ENCODE measurements at regions not wholly inside any gene's neighbourhood (a gene's known extent, or its start where the extent isn't known, plus 50 kb on each side); places are given as distances from the start of the nearest gene placed in this dataset.

DNA sequence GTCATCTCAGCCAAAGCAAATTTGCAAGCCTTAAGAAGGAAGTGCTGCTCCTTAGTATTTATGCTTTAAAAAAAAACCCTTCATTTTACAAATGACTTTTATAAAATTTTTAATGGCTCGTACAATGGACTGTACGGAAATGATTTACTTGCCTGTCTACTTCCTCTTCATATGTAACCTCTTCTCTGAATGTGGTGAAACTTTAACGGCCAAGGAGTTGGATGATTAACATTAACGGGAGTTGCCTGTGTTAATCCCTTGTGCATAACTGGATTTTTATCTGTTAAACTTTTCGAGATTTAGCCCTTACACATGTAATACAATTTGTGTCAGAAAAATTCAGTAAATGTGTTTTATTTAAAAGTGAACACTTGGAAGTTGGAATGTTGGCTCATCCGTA lies 429.4 kb downstream of the TBC1D4 start:
- DNase-seq (ENCODE audit: low read depth) = no peak

DNA sequence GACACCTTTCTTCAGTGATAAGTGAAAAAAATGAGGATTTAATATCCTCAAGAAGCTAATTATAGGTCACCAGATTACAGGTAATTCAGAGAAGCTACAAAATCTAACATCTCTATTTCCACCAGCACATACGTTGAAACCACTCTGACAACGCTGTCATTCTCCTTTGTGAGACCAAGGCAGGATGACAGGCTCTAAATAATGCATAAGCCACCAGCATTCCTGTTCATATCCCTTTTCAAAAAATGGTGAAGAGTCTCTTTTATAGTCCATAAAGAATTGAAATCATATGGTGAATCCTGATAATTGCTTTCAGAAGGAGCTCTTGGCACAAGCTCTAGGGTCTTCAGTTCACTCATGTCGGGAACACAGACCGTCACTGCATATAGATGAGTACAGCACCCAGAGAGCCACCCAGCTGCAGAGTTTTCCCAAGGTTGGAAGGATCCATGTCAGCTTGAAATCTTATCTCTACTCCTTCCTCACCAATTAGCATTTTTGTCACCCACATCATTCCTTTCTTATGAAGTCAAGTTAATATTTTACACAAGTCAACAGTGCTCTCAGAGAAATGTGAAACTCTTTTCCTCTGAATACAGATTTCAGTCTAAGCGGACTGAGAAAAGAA lies 431.4 kb downstream of the TBC1D4 start:
- DNase-seq (ENCODE audit: low read depth) = peak; percentile 40

DNA sequence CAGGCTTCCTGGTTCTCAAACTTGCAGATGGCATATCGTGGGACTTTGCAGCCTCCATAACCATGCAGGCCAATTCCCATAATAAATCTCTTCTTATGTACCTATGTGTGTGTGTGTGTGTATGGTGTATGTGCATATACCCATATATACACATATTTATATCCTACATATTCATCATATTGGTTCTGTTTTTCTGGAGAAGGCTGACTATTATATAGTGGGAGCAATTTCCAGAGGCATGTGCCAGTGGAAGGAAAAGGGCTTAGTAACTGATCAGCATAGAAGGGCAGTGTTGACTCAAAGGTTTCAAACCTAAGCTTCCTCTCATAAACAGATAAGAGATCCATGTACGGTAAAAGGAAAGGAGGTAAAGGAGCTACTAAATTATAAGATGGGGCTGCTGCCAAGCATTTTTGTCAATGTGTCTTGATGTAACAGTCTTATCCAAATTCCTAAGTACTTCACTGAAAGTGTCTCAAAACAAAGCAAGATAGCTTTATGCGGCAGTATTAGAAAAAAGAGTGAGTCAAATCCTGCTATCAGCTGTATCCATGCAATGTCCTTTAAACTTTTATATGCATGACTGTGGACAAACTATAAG lies 432.1 kb downstream of the TBC1D4 start:
- DNase-seq (ENCODE audit: low read depth) = no peak

DNA sequence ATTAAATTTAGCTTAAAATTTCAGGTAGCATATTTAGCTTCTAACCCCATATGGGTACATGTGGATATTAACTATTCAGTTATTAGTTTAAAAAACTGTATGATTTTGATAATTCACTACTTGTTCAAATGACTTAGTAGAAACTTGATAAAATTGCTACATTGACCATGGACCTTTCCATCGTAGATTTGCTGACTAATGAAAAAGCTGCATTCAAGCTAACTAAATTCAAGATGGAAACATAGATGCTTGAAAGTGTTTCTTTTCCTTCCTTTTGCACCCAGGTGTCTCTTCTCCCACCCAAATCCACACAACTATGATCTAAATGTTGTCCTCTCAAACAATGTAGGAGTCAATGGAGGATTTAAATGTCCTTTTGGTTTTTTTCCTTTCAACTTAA lies 439.2 kb downstream of the TBC1D4 start:
- no peak for DNase-seq (ENCODE audit: low read depth)

DNA sequence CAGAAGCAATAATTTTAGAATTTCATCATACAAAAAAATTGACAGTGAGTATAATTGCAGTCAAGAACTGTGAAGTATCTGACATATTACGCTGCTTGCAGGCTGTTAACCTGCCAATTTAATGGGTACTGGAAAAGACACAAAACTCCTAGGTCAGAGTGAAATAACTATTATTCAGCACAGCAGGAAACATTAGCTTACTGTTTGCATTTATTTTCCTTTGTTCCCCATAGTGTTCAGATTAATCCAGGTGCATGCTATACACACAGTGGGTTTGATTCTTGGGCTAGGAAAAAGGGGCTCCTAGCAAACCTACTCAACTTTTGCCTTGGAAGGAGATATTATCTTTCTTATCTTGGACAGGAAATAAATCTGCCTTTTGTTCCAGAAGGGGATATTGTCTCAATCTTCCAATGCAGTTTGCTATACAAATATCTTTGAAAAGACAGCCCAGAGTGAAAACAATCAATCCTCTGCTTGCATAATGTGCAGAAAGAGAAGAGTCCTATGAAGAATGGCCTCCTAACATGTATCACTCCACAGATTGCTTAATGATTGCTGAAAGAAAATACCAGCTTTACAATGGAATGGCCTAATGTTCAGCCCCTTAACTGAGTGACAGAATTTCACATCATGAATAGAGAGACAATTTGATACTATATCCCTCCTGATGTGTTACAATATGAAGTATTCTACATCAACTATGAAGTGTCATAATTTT lies 443.4 kb downstream of the TBC1D4 start:
- no peak for DNase-seq (ENCODE audit: low read depth)

DNA sequence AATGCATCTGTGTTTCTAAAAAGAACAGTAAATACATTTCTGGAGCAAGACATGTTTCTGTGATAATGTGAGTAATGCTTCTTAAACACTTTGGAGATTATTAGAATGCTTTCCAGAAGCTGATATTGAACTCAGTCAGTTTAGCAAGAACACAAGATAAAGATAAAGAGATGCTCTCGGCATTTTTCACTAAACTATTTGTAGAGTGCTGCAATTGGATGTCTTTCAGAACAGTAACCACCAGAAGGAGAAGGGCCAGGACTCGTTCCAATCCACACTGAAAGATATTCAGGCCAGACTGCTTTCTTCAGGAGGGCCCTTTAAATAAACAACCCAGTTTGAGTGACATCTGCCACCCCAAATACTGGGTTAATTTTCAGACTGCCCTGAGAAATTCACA lies 456.0 kb downstream of the TBC1D4 start:
- no peak for DNase-seq (ENCODE audit: low read depth)

DNA sequence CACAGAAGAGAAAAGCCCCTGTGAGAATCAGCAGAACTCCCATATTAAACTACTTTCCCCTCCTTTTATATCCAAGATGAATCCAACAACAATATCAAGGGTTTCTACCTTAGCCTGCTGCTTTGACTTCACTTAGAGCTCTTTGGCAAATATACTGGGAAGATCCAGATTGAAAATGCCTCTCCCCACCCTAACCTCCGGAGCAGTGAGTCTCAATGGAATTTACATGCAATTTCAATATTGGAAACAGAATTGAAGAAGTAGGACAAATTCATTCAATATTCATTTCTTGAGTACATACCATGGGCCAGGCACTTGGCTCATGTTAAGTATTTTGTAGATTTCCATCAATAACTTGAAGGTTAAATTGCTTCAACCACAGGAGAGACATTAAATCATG lies 457.4 kb downstream of the TBC1D4 start:
- no peak for DNase-seq (ENCODE audit: low read depth)

DNA sequence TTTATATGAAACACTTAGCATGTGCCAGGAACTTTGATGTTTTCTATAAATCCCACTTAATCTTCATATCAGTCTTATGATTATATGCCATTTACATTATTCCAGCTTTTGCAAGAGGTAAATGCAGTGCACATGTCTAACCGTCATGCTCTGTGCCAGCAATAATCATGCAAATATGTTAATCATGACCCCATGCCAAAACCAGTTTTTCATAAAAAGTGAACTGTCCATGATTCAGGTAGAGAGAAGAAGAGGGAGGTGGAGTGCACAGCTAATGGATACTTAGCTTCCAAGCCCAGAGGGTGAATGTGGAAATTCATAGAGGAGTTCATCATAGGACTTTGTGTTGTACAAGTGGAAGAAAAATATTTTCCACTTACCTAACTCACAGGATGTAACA lies 458.4 kb downstream of the TBC1D4 start:
- no peak for DNase-seq (ENCODE audit: low read depth)

DNA sequence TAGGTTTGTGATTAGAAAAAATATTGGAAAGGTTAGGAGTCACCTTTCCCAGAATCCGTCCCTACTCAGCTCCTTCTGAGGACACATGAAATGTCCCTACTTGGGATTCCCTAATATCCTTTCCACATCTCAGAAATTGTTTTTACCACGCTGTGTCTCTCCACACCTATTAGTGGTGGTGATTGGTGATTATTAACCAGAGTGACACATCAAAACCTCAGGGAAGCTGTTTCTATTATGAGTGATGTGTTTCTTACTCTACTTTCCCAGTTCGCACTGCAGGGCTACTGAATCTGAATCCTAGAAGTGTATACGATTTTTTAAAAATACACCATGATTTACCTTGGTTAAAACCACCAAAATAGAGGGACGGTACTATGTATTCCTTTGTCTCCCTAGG lies 460.8 kb downstream of the TBC1D4 start:
- DNase-seq (ENCODE audit: low read depth) = no peak

DNA sequence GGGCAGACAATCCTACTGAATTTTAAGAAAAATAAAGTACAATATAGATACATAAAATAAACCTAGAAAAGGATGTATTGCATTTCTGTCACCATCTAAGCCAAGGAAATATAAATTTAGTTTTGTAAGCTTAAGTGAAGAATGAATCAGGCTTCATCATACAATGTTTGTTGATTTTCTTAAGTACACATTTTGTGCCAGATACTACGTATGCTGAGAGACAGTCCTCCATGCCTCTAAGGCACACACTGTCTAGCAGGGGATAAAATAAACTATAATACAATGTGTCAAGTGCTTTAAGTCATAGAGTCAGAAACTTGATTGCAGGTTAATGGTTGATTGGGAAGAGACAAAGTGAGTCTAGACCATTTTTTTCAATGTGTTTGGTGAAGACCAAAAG lies 465.7 kb downstream of the TBC1D4 start:
- DNase-seq (ENCODE audit: low read depth) = no peak

DNA sequence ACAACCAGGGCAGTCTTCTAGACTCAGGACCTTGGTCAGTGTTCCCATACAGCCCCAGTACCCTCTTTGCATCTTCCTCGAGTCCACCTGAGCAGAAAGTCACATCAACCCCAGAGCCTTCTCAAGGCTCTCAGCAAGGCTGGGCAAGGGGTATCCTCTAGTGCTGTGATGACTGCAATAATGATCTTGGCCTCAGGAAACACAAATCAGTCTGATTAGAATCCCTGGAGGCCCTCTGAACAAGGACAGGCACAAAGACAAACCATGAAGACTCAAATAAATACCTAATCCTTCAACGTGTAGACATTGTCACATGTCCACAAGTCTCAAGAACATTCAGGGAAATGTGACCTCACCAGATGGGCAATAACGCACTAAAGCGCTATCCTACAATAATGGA lies 468.2 kb downstream of the TBC1D4 start:
- DNase-seq (ENCODE audit: low read depth) = no peak

DNA sequence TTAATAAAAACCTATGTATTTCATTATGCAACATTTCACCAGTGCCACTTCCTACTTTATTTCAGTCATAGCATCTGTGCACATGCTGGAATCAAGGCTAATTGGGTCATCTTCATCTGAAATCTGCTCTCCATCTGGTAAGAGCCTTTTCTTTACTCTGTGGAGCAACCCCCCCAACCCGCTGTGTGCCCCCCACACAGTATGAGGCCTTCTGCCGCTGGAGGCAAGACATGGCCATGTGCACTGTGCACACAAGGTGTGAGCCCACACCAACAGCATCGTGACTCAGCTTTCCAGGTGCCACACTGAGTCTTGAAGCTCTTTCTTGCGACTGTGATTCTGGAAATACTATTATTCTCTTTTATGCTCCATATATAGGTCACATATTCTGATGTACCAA lies 471.0 kb downstream of the TBC1D4 start:
- no peak for DNase-seq (ENCODE audit: low read depth)

DNA sequence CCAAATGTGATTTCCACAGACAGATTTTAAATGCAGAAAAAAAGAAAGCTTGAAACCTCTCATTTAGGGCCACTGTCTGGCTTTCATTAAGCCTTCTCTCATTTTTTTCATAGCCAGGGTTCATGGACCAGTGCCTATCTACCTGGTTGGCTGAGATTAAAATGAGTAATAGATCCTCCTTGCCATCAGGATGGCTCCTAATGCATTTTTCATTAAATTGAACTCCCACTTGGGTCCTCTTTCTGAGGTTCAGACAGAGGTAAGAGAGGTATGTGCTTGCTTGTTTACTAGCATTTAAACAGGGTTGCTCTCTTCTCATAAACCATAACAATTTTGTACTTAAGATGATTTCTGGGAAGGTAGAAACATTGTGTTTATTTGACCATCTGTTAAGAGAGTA lies 473.0 kb downstream of the TBC1D4 start:
- no peak for DNase-seq (ENCODE audit: low read depth)

DNA sequence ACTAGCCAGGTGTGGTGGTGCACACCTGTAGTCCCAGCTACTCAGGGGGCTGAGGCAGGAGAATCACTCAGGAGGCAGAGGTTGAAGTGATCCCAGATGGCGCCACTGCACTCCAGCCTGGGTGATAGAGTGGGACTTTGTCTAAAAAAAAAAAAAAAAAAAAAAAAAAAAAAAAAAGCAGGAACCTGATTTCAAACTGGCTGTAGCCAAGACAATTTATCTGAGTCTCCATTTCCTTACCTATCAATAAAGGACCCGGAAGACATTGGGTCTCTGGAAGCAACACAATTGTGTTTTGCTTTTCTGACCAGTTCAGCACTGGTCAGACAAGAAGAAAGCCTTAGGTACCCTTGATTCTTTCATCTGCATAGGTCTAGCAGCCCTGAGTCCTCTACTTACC lies 491.0 kb downstream of the TBC1D4 start:
- DNase-seq (ENCODE audit: low read depth) = no peak

DNA sequence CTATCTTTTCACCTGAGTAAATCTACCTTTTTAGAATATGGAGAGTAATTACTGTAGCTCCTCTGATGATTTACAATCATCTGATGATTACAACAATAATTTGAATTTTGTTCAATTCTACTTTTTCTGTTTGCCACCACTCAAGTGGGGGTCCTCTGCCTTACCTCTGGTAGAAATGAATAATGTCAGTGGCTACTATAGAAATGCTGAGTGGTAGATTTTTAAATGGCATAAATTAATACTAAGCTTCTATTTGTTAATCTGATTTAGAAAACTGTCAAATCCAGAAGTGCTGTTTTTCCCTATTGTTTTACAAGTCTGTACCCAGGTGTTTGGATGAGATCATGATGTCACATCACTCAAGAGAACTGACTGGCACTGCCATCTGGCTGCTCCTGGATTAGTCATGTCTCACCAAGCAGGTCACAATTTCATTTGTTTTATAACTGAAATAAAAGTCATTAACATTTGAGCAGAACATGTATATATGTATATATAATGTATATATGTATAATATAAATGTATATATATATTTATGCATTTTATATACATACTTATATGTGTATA lies 494.8 kb downstream of the TBC1D4 start:
- no peak for DNase-seq (ENCODE audit: low read depth)

DNA sequence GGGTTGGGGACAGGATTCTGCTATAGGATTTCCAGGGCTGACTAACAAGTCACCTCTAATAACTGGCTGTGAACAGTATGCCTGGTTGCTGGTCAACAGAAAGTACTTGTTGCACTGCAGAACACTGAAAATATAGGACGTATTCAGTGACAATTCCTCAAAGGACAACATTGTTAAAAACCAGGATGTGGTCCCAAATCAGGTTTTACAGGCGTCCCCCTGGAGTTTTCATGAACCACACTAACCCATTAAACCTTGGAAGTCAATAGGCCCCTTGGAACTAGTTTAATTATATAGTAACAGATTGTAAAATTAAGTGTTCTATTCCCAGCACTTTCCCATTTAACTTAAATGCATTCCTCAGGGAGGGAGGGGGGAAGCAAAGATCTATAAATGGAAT lies 495.4 kb downstream of the TBC1D4 start:
- DNase-seq (ENCODE audit: low read depth) = no peak

DNA sequence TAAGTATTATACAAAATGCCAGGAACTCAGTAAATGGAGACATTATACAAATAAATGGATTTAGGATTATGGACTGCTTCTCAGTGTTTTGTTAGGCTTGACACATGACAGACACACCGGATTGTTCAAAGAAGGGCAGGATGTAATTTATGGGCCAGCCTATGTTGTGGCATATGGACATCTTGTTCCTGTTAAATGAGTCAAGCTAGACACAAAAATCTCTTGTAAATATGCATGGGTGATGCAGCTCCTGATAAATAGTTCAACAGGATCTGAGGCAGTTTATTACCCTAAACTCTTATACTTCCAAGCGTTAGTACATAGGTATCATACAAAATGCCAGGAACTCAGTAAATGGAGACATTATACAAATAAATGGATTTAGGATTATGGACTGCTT lies 502.3 kb downstream of the TBC1D4 start:
- no peak for DNase-seq (ENCODE audit: low read depth)

DNA sequence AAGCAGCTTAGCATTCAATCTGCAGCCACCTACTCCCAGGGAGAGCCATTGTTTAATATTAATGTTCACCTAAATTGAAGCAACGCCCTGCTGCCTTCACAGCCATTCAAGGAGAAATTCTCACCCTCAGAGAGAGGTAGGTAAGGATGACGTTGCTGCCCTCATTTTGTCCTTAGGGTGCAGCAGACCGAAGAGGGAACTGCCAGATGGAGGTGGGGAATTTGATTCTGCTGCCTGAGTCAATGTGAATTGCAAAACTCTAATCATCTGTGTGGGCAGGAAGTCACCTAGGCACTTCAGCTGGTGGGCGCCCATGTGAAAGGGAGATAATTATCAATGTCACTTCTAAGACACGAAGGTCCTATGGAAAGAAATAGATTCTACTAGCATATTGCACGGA lies 503.4 kb downstream of the TBC1D4 start:
- DNase-seq (ENCODE audit: low read depth) = no peak

DNA sequence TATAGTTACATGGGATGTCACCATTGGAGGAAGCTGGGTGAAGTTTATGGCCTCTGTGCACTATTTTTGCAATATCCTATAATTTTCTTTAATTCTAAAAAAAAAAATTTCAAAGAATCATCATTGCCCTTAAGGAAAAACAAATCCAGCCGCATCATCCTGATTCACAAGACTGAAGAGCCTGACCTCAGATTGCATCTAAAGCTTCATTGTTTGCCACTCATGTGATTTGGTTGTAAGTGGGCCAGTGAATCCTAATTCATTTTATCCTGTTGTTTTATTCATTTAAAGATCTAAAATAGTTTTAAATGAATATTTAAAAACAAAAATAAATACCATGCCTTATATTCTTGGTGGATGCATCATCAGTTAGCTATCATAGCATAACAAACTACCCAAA lies 504.5 kb downstream of the TBC1D4 start:
- no peak for DNase-seq (ENCODE audit: low read depth)

DNA sequence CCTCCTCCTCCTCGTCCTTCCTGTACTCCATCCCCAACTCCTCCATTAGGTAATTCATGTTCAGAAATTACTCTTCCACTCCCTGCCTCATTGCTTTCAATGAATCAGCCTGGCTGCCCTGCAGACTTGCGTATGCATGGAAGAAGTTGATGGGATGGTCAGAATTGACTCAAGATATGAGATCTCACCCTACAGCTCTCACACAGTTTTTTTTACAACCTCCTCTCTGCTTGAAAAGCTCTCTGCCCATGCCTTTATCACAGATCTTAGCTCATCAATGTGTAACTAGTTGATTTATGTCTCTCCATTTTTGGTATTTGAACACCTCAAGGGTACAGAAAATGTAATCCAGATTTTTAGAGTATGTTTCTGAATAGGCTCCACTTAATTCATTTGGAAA lies 506.9 kb downstream of the TBC1D4 start:
- DNase-seq (ENCODE audit: low read depth) = no peak

DNA sequence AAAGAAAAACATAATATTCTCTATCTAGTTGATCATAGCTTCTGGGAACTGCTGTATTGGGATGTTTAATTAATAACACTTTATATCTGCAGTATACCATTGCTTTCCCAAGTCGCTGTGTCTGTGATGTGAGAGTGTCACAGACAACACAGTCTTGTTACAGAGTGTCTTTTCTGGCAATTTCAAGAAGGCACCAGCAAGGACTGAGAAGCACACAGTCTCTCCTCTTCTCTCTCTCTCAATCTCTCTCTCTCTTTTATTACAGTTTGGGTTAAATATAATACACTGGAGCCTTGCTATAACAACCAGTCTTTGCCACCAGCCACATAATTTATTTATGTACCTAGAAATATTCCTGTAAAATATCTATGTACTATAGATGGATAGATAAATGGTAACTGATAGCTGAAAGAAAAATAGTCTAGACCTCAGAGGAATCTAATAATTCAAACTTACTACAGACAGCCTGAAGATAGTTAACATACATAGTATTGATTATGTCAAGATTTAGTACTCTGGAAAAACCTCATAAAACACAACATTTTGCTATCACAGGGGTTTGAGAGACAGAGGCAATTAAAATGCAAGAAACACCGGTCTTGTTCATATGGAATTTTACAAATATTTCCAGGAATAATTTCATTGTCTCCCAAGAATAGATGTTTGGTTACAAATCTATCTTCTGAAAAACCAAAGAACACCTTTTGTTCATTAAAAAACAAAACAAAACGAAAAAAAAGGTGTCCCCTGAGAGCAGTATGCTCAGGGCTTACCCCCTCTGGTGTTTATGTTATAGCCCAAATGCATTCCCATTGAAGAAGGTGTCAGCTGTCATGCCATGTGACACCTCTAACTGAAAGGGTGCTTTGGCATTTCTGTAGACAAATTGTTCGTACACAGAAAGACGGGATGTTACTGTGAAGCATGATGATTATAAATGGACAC lies 507.8 kb downstream of the TBC1D4 start:
- DNase-seq (ENCODE audit: low read depth) = no peak

DNA sequence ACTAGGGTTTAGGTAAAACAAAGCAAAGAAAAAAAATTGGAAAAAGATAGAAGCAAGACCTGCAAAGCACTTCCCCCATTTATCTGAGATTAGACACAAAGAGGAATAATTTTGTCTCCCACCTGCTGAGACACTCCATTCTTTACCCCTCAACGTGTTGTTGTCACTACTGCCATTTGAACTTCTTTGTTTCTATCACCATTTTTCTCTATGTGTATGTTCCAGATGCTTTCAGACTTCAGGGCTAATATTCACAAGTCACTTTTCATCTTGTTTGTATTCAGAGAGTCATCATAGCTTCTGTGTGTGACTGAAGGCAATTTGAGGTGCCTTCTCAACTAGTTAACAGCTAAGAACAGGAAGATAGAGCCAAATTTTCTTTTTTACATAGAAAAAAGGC lies 512.5 kb downstream of the TBC1D4 start:
- DNase-seq (ENCODE audit: low read depth) = no peak

Measured in EH (cell line).